Adrenal gland (tissue), 9 donors: ENCODE measurements at regions not wholly inside any gene's neighbourhood (a gene's known extent, or its start where the extent isn't known, plus 50 kb on each side); places are given as distances from the start of the nearest gene placed in this dataset.

Experiments
- DNase-seq, 7 donors: peaks; one replicate each; pipeline ENCODE4 v3.0.0-alpha.2; 2019 to 2020
- H3K27ac ChIP-seq, 5 donors: fragments of 200-600 bp; sonication (generic) in 4 of 5; 1 replicate in 3 of 5; 2 replicates in 2 of 5; pipeline versions ENCODE4 v1.5.1 to v1.8.0; 2016 to 2020; ENCODE audit warnings: mild to moderate bottlenecking in 1 of 5
- H3K27me3 ChIP-seq: fragments of 200-600 bp; 2 replicates; pipeline ENCODE4 v1.8.0; 2021
- H3K36me3 ChIP-seq, 2 donors: fragments of 200-600 bp; replicated peaks in 1 of 2; 1 replicate in 1 of 2; 2 replicates in 1 of 2; pipeline versions ENCODE4 v1.5.1 to v1.8.0; 2018 to 2022
- H3K4me1 ChIP-seq, 2 donors: fragments of 200-600 bp; replicated peaks in 1 of 2; 1 replicate in 1 of 2; 2 replicates in 1 of 2; pipeline versions ENCODE4 v1.5.1 to v1.8.0; 2018 to 2021
- H3K4me3 ChIP-seq, 4 donors: fragments of 200-600 bp; sonication (generic) in 3 of 4; one replicate each; pipeline ENCODE4 v1.5.1; 2016 to 2018
- H3K9me3 ChIP-seq, 3 donors: fragments of 200-600 bp; sonication (generic) in 1 of 3; replicated peaks in 1 of 3; 1 replicate in 2 of 3; 2 replicates in 1 of 3; pipeline versions ENCODE4 v1.5.1 to v1.8.0; 2016 to 2021
- POLR2A ChIP-seq, 2 donors: fragments of 450-650 bp; IDR thresholded peaks; one replicate each; pipeline ENCODE4 v1.6.1; 2017; ENCODE audit warnings: antibody characterized with exemption in 2 of 2, mild to moderate bottlenecking in 2 of 2, moderate library complexity in 1 of 2
- WGBS, 4 donors: extraction: QIAGEN DNeasy Blood & Tissue Kit in 2 of 4; methylation state at CpG; one replicate each; pipeline versions ENCODE4 v1.1.5 to v1.1.7; 2013 to 2017; 5-methylcytosine and 5-hydroxymethylcytosine counted together
- intact Hi-C, 2 donors: fragments of 100-400 bp; cut with DNase I; formaldehyde crosslinking; loops; one replicate each; pipeline versions ENCODE4 v1.14.1 to v1.15.0; 2022 to 2023
- TF ChIP-seq, protein P1 (sequence below), 6 experiments: fragments of 450-650 bp in 4 of 6; fragments of 200-600 bp in 2 of 6; sonication (generic) in 1 of 6; IDR thresholded peaks; 1 replicate in 5 of 6; 2 replicates in 1 of 6; pipeline versions ENCODE4 v1.5.1 to v1.8.0; 2016 to 2021; ENCODE audit warnings: antibody characterized with exemption in 6 of 6, mild to moderate bottlenecking in 2 of 6, moderate library complexity in 1 of 6
- donor health status: healthy with polysubstance abuse.
- donor health status: Bipolar disorder and iron deficiency.
- donor health status: DM: yes; HTN: yes; CAD: no.
- donor health status: DM: no; HTN: no; CAD: no.
- donor health status: DM: no; HTN: no; CAD: no.

DNA sequence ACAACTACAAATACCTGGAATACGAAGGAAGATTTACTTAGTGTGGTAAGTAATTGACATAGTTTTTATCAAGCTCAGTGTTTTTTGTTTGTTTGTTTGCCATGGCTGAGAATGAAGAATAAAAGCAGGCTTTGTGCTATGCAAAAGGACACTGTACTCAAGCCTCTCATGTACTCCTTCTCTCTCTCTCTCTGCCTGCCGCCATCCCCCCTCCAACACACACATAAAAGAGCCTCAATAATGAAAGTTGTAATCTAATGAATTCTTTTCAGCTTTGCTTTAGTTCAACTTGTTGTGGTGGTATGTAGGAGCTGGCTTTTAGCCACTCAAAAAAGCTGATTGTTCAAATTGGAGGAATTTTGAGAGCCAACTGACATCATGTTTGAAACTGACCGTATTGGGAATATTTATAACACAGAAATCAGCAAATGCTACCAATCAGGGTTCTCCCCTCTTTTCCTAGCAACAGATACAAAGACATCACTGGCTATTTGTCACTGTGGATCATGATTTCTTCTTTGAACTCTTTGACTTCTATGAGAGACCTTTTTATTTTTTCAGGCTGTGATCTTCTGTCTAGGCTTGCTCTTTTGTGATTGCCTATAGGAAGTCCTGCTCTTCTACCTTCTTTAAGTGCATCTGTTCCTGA, 1148.8 kb downstream of the RAPGEF2 start:
- H3K36me3 ChIP-seq: no peaks in the 10 kb centered on the region
- TF ChIP-seq, protein P1, sequence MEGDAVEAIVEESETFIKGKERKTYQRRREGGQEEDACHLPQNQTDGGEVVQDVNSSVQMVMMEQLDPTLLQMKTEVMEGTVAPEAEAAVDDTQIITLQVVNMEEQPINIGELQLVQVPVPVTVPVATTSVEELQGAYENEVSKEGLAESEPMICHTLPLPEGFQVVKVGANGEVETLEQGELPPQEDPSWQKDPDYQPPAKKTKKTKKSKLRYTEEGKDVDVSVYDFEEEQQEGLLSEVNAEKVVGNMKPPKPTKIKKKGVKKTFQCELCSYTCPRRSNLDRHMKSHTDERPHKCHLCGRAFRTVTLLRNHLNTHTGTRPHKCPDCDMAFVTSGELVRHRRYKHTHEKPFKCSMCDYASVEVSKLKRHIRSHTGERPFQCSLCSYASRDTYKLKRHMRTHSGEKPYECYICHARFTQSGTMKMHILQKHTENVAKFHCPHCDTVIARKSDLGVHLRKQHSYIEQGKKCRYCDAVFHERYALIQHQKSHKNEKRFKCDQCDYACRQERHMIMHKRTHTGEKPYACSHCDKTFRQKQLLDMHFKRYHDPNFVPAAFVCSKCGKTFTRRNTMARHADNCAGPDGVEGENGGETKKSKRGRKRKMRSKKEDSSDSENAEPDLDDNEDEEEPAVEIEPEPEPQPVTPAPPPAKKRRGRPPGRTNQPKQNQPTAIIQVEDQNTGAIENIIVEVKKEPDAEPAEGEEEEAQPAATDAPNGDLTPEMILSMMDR (IDR thresholded peaks at IDR 0.05): no peak
- TF ChIP-seq POLR2A (IDR thresholded peaks at IDR 0.05): no peak
- no peak overlapping the region for H3K4me3 ChIP-seq
- no peaks in the 10 kb centered on the region for H3K27me3 ChIP-seq
- 72 to 83% (median 79%) methylated on average over 3 of the region's 3 CpGs for WGBS, 4 donors
- H3K27ac ChIP-seq: no peak overlapping the region
- no peaks in the 10 kb centered on the region for H3K9me3 ChIP-seq
- DNase-seq: no peak
- H3K4me1 ChIP-seq: no peaks in the 10 kb centered on the region
- intact Hi-C loops: no loop called here

DNA sequence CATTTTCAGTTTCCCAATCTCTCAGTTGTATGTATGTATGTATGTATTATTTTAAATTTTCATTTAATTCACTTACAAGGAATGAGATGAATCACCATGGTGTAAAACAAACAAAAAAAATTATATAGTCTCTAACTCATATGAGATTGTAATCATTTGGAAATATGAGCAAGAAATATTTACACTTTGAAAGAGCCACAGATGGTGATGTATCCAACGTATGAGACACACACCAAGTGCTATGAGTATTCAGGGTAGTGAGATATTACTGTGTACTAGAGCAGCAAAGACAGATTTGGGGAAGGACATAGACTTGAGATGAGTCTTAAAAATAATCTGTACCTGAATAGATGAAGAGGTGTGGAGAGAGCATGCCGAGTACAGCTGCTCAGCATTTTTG, 1154.4 kb downstream of the RAPGEF2 start:
- no peaks in the 10 kb centered on the region for H3K4me1 ChIP-seq
- H3K9me3 ChIP-seq: no peaks in the 10 kb centered on the region
- H3K27ac ChIP-seq: no peak overlapping the region
- no peak for DNase-seq
- intact Hi-C loops: no loop called here
- H3K4me3 ChIP-seq: no peak overlapping the region
- H3K27me3 ChIP-seq: no peaks in the 10 kb centered on the region
- 52 to 80% (median 72%) methylated on average over 2 of the region's 2 CpGs for WGBS, 4 donors
- no peaks in the 10 kb centered on the region for H3K36me3 ChIP-seq
- TF ChIP-seq, protein P1 (IDR thresholded peaks at IDR 0.05): no peak
- TF ChIP-seq POLR2A (IDR thresholded peaks at IDR 0.05): no peak

DNA sequence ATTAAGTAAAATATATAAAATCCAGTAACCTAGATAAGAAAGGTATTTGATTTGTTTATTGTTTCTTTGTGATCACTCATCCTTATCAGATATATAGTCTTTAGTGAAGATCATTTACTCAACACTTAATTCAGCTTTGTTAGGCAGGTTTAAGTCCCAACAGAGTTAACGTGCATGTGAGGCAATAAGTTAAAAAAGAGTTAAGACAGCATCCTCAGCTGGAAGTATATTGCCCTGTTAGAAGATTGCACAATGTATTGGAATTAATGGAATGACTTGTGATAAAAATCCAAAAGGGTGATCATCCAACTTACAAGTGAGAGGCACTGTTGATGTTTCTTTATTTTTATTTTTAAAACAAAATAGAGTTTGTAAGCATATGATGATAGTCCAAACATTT, 1162.1 kb downstream of the RAPGEF2 start:
- TF ChIP-seq, protein P1 (IDR thresholded peaks at IDR 0.05): no peak
- TF ChIP-seq POLR2A (IDR thresholded peaks at IDR 0.05): no peak
- 34 to 48% (median 39%) methylated on average over 1 of the region's 1 CpG for WGBS, 4 donors

DNA sequence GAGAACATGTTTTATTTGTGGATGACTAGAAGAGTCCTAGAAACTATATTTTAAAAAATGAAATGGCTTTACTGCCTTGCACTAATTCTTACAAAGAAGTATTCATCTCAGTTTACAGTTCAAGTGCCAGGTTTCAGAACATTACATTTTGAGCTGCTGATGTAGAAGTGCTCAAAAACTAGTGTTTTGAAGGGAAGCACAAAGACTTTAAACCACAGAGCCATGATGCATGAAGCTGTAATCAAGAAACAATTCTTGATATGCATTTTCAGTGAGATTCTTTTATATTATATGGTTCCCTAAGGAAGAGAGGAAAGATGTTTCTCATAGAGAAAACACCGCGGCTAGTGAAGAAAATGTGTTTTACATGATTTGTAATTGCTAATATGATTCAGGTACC, 1163.0 kb downstream of the RAPGEF2 start:
- TF ChIP-seq, protein P1 (IDR thresholded peaks at IDR 0.05): no peak
- no peak for TF ChIP-seq POLR2A (IDR thresholded peaks at IDR 0.05)
- no peak overlapping the region for H3K27ac ChIP-seq
- intact Hi-C loops: no loop called here
- no peaks in the 10 kb centered on the region for H3K27me3 ChIP-seq
- H3K4me3 ChIP-seq: no peak overlapping the region
- no peaks in the 10 kb centered on the region for H3K36me3 ChIP-seq
- H3K9me3 ChIP-seq: no peaks in the 10 kb centered on the region
- 80 to 100% (median 91%) methylated on average over 2 of the region's 2 CpGs for WGBS, 4 donors
- DNase-seq: no peak
- H3K4me1 ChIP-seq: no peaks in the 10 kb centered on the region

More for the DNA sequence above, 1162.1 kb downstream of the RAPGEF2 start:
- DNase-seq: no peak
- H3K9me3 ChIP-seq: no peaks in the 10 kb centered on the region
- H3K27me3 ChIP-seq: no peaks in the 10 kb centered on the region
- no peak overlapping the region for H3K4me3 ChIP-seq
- no peaks in the 10 kb centered on the region for H3K36me3 ChIP-seq
- H3K4me1 ChIP-seq: no peaks in the 10 kb centered on the region
- intact Hi-C loops: no loop called here
- no peak overlapping the region for H3K27ac ChIP-seq
